ENCODE measurements at regions not wholly inside any gene's neighbourhood (a gene's known extent, or its start where the extent isn't known, plus 50 kb on each side); places are given as distances from the start of the nearest gene placed in this dataset.

DNA sequence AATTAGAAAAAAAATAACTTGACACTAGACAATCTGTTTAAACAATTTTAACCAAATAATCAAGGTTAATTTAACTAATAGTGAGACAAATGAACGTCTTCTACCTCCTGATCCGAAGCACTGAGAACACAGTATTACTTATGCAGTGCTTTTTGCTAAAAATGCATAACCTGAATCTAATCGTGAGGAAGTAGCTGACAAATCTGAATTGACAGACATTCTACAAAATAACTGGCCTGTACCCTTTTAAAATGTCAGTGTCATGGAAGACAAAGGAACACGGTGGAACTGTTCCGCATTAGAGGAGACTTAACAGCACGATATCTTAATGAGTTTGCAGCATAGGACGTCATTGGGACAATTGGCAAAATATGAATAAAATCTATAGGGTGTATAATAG is 631.2 kb upstream of the ZFP42 start:
- H3K27ac ChIP-seq (ENCODE audit: low read depth in 1 of 2, low read length in 2 of 2) = no peak overlapping the region
- peaks cover 0 to 26% of the 10 kb centered on the region in 2 experiments for H3K9me3 ChIP-seq (ENCODE audit: control insufficient read depth in 1 of 2, insufficient read depth in 1 of 2, low read length in 2 of 2)
- H3K4me3 ChIP-seq (ENCODE audit: low read length) = no peak overlapping the region
- Mint-ChIP-seq H3K27me3 (no peaks in the 10 kb centered on the region), H3K4me1 (ENCODE audit: low read depth) (no peaks in the 10 kb centered on the region), H3K27ac (no peak overlapping the region), H3K9me3 (peaks cover 12% of the 10 kb centered on the region), H3K4me3 (no peak overlapping the region), H3K36me3 (ENCODE audit: low read depth) (no peaks in the 10 kb centered on the region)
- TF ChIP-seq, protein P1, sequence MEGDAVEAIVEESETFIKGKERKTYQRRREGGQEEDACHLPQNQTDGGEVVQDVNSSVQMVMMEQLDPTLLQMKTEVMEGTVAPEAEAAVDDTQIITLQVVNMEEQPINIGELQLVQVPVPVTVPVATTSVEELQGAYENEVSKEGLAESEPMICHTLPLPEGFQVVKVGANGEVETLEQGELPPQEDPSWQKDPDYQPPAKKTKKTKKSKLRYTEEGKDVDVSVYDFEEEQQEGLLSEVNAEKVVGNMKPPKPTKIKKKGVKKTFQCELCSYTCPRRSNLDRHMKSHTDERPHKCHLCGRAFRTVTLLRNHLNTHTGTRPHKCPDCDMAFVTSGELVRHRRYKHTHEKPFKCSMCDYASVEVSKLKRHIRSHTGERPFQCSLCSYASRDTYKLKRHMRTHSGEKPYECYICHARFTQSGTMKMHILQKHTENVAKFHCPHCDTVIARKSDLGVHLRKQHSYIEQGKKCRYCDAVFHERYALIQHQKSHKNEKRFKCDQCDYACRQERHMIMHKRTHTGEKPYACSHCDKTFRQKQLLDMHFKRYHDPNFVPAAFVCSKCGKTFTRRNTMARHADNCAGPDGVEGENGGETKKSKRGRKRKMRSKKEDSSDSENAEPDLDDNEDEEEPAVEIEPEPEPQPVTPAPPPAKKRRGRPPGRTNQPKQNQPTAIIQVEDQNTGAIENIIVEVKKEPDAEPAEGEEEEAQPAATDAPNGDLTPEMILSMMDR (IDR thresholded peaks at IDR 0.05) = no peak
- no peaks in the 10 kb centered on the region for H3K36me3 ChIP-seq (ENCODE audit: insufficient read depth, low read length)
- H3K27me3 ChIP-seq (ENCODE audit: control insufficient read depth in 1 of 2, insufficient read depth in 2 of 2, low read length in 2 of 2) = no peaks in the 10 kb centered on the region
- H3K4me1 ChIP-seq (ENCODE audit: insufficient read depth, low read length) = no peaks in the 10 kb centered on the region
- ChIA-PET POLR2A (no interaction called here), CTCF (no interaction called here)
- ATAC-seq (ENCODE audit: poor library complexity) (no peak), DNase-seq (no peak)
- intact Hi-C loops (cut with DNase I, micrococcal nuclease) = no loop called here

DNA sequence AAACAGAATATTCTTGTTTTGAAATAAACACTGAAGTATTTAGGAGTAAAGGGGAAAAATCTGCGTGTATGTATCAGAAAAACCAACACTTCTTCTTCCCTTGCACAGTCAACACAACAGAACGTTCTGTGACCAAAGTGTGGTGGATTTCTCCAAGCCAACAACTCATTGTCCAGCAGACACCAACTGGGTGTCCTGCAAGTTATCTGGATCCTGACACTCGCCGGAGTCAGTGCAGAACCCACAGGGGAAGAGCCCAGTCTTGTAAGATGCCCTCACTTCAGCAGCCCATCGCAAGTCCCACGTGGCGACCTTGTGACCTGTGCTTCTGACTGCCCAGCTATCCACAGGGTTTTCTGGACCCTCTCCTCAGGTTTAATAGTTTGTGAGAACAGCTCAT is 630.7 kb upstream of the ZFP42 start:
- intact Hi-C loops (cut with DNase I, micrococcal nuclease) = no loop called here
- H3K27ac Mint-ChIP-seq = no peak overlapping the region
- H3K9me3 Mint-ChIP-seq = peaks cover 12% of the 10 kb centered on the region
- no peaks in the 10 kb centered on the region for H3K36me3 Mint-ChIP-seq (ENCODE audit: low read depth)
- no peaks in the 10 kb centered on the region for H3K4me1 Mint-ChIP-seq (ENCODE audit: low read depth)
- Histone ChIP-seq H3K27ac (ENCODE audit: low read depth in 1 of 2, low read length in 2 of 2) (no peak overlapping the region), H3K27me3 (ENCODE audit: control insufficient read depth in 1 of 2, insufficient read depth in 2 of 2, low read length in 2 of 2) (no peaks in the 10 kb centered on the region), H3K9me3 (ENCODE audit: control insufficient read depth in 1 of 2, insufficient read depth in 1 of 2, low read length in 2 of 2) (peaks cover 0 to 26% of the 10 kb centered on the region in 2 experiments), H3K4me3 (ENCODE audit: low read length) (no peak overlapping the region), H3K36me3 (ENCODE audit: insufficient read depth, low read length) (no peaks in the 10 kb centered on the region), H3K4me1 (ENCODE audit: insufficient read depth, low read length) (no peaks in the 10 kb centered on the region)
- no peak for DNase-seq
- ChIA-PET POLR2A (no interaction called here), CTCF (no interaction called here)
- H3K27me3 Mint-ChIP-seq = no peaks in the 10 kb centered on the region
- no peak for ATAC-seq (ENCODE audit: poor library complexity)
- H3K4me3 Mint-ChIP-seq = no peak overlapping the region
- TF ChIP-seq, protein P1 (IDR thresholded peaks at IDR 0.05) = no peak

DNA sequence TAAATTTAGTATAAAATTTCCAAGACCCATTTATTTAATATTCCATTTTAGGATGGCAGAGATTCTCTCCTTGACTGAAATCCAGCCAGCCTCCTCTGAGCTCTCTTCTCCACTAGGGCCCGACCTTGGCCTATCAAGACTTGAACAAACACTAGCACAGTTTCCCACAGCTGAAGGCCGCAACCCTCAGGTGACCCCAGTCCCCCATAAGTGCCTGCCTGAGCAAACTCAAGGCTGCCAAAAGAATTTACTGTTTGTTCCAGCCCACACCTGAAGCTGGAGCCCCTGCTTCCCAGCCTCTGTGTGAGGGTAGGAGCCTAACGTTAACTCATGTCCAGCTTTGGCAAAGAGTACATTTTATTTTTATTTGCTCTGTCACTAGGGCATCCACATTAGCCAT is 629.0 kb upstream of the ZFP42 start:
- Mint-ChIP-seq H3K4me1 (ENCODE audit: low read depth) (no peaks in the 10 kb centered on the region), H3K36me3 (ENCODE audit: low read depth) (no peaks in the 10 kb centered on the region), H3K9me3 (peaks cover 22% of the 10 kb centered on the region), H3K27me3 (no peaks in the 10 kb centered on the region), H3K4me3 (no peak overlapping the region), H3K27ac (no peak overlapping the region)
- intact Hi-C loops (cut with DNase I, micrococcal nuclease) = no loop called here
- no peaks in the 10 kb centered on the region for H3K27me3 ChIP-seq (ENCODE audit: control insufficient read depth in 1 of 2, insufficient read depth in 2 of 2, low read length in 2 of 2)
- no peak overlapping the region for H3K4me3 ChIP-seq (ENCODE audit: low read length)
- ChIA-PET CTCF (interaction anchor here (0.6 kb wide), 1 partner anchor 168 kb away, joined by 3 read pairs; no protein-coding TSS in a partner anchor), POLR2A (no interaction called here)
- H3K9me3 ChIP-seq (ENCODE audit: control insufficient read depth in 1 of 2, insufficient read depth in 1 of 2, low read length in 2 of 2) = peaks cover 0 to 18% of the 10 kb centered on the region in 2 experiments
- no peak overlapping the region for H3K27ac ChIP-seq (ENCODE audit: low read depth in 1 of 2, low read length in 2 of 2)
- no peaks in the 10 kb centered on the region for H3K4me1 ChIP-seq (ENCODE audit: insufficient read depth, low read length)
- DNase-seq = no peak
- ATAC-seq (ENCODE audit: poor library complexity) = no peak
- H3K36me3 ChIP-seq (ENCODE audit: insufficient read depth, low read length) = no peaks in the 10 kb centered on the region
- TF ChIP-seq, protein P1 (IDR thresholded peaks at IDR 0.05) = no peak
